Panc1 (cell line): ENCODE measurements at regions not wholly inside any gene's neighbourhood (a gene's known extent, or its start where the extent isn't known, plus 50 kb on each side); places are given as distances from the start of the nearest gene placed in this dataset.

ENCODE experiments used
- ATAC-seq: fragments of 200-7000 bp; cut with Tn5 transposase; 2 replicates; pipeline ENCODE4 v1.9.1; 2020; ENCODE audit warnings: mild to moderate bottlenecking, moderate library complexity
- BruUV-seq: library from RNA; stranded (reverse); fragments of 400-500 nt; replicated peaks from 2 replicates; lab custom pipeline; 2021; lab: Mats Ljungman, UMichigan
- CTCF ChIA-PET: fragments of 300-600 bp; sonication (Branson Sonifier 250); formaldehyde crosslinking; loops from one replicate; lab custom pipeline; 2022; ENCODE audit warnings: antibody characterized with exemption; lab: Charles Lee
- POLR2A ChIA-PET: fragments of 300-600 bp; sonication (Branson Sonifier 250); formaldehyde crosslinking; loops from one replicate; lab custom pipeline; 2022; ENCODE audit warnings: antibody characterized with exemption; lab: Charles Lee
- DNase-seq: peaks from one replicate; pipeline ENCODE4 v3.0.0-alpha.2; 2010; ENCODE audit warnings: low read depth, low spot score
- H3K27ac ChIP-seq: 2 replicates; pipeline ENCODE4 v1.5.1; 2011; ENCODE audit warnings: mild to moderate bottlenecking, low read length, inconsistent platforms
- H3K27me3 ChIP-seq: fragments of 200-500 bp; sonication (Bioruptor generic); 2 replicates; pipeline ENCODE4 v1.6.0; 2014; ENCODE audit warnings: low read length, inconsistent platforms; ENCODE audit not compliant: control insufficient read depth, insufficient read depth
- H3K36me3 ChIP-seq: fragments of 200-500 bp; sonication (Bioruptor generic); 2 replicates; pipeline ENCODE4 v1.5.1; 2014; ENCODE audit warnings: inconsistent platforms, mild to moderate bottlenecking, low read length, moderate library complexity; ENCODE audit not compliant: control insufficient read depth, insufficient read depth
- H3K4me1 ChIP-seq: 2 replicates; pipeline ENCODE4 v1.5.1; 2011; ENCODE audit warnings: inconsistent platforms, mild to moderate bottlenecking, low read length, moderate library complexity; ENCODE audit not compliant: control insufficient read depth, insufficient read depth
- H3K4me3 ChIP-seq, 2 experiments: 2 replicates each; pipeline ENCODE4 v1.5.1; 2011 to 2012; ENCODE audit warnings: low read depth in 2 of 2, low read length in 2 of 2, mild to moderate bottlenecking in 2 of 2, inconsistent platforms in 1 of 2, moderate library complexity in 1 of 2
- H3K9me3 ChIP-seq: fragments of 200-500 bp; sonication (Bioruptor generic); 2 replicates; pipeline ENCODE4 v1.5.1; 2014; ENCODE audit warnings: low read depth, mild to moderate bottlenecking, inconsistent platforms, low read length, moderate library complexity; ENCODE audit not compliant: control insufficient read depth, insufficient read depth
- CTCF ChIP-seq: fragments of 450-650 bp; IDR thresholded peaks from 2 replicates; pipeline ENCODE4 v1.5.1; 2017; ENCODE audit warnings: mild to moderate bottlenecking
- POLR2AphosphoS5 ChIP-seq: IDR thresholded peaks from 2 replicates; pipeline ENCODE4 v1.6.1; 2012; ENCODE audit warnings: mild to moderate bottlenecking, low read depth, low read length, moderate library complexity
- REST ChIP-seq, 2 experiments: IDR thresholded peaks; 2 replicates each; pipeline ENCODE4 v1.6.1; 2011 to 2012; ENCODE audit warnings: low read depth in 2 of 2, control low read depth in 1 of 2, low read length in 1 of 2, mild to moderate bottlenecking in 1 of 2, moderate library complexity in 1 of 2; ENCODE audit not compliant: insufficient read depth in 1 of 2
- SIN3A ChIP-seq: IDR thresholded peaks from 2 replicates; pipeline ENCODE4 v1.6.1; 2012; ENCODE audit warnings: low read depth, mild to moderate bottlenecking, low read length, moderate library complexity, borderline replicate concordance; ENCODE audit not compliant: insufficient read depth
- TCF7L2 ChIP-seq: IDR thresholded peaks from 2 replicates; pipeline ENCODE4 v1.6.1; 2011; ENCODE audit warnings: mild to moderate bottlenecking, low read depth, low read length, inconsistent platforms
- in situ Hi-C: cut with HindIII; loops from 2 replicates; pipeline ENCODE4 v1.10.0; 2016; ENCODE audit warnings: low sequenced_read_pairs, low pct_unique_long_range_greater_than_20kb
- intact Hi-C: fragments of 100-400 bp; cut with micrococcal nuclease; formaldehyde crosslinking; loops from one replicate; pipeline ENCODE4 v1.10.0; 2022; ENCODE audit not compliant: unreplicated experiment

- H3K27ac ChIP-seq: no peak overlapping the region
- DNase-seq: no peak
- ChIA-PET CTCF (no interaction called here), POLR2A (no interaction called here)
- H3K36me3 ChIP-seq: no peaks in the 10 kb centered on the region
- no peaks in the 10 kb centered on the region for H3K27me3 ChIP-seq
- peaks cover 6% of the 10 kb centered on the region; the same call in 1 of the 2 replicates for H3K9me3 ChIP-seq
- intact Hi-C loops: no loop called here
- ATAC-seq: no peak
- H3K4me3 ChIP-seq: no peak overlapping the region
- H3K4me1 ChIP-seq: no peaks in the 10 kb centered on the region
- in situ Hi-C loops: no loop called here
- BruUV-seq: no TSS peak
- TF ChIP-seq TCF7L2: no peak
- no peak for TF ChIP-seq POLR2AphosphoS5
- no peak for TF ChIP-seq CTCF
- TF ChIP-seq REST (IDR thresholded peaks at IDR 0.05; ENCODE audit: insufficient read depth in 1 of 2, low read depth in 2 of 2, low read length in 1 of 2): no peak
- TF ChIP-seq SIN3A: no peak
These were observed 976.8 kb downstream of the TMEM182 start for GRCh38 chr2:103738606-103739005.

DNA sequence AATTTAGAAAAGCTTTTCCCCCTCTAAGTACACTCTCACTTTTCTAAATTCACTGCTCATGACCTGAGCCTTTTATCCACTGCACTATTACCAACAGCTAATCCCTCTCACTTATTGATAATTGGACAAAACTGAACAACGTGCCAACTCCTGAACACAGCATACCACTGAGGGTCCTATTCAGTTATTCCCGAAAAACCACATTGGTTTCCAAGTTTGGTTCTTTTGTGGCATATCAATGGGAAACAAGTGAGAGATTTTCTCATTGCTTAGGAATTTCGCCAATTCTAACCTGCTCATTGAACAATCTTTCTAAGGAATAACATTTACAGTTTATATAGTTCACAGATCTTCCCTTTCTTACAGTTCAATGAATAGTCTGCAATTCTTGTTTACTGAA is 977.4 kb downstream of the TMEM182 start:
- in situ Hi-C loops: no loop called here
- no peaks in the 10 kb centered on the region for H3K36me3 ChIP-seq
- ChIA-PET CTCF (no interaction called here), POLR2A (no interaction called here)
- intact Hi-C loops: no loop called here
- no TSS peak for BruUV-seq
- no peaks in the 10 kb centered on the region for H3K27me3 ChIP-seq
- no peak for DNase-seq
- ATAC-seq: no peak
- H3K4me3 ChIP-seq: no peak overlapping the region
- peaks cover 1% of the 10 kb centered on the region; the same call in 1 of the 2 replicates for H3K9me3 ChIP-seq
- no peaks in the 10 kb centered on the region for H3K4me1 ChIP-seq
- no peak overlapping the region for H3K27ac ChIP-seq
- TF ChIP-seq POLR2AphosphoS5 (no peak), SIN3A (no peak), CTCF (no peak), REST (IDR thresholded peaks at IDR 0.05; ENCODE audit: insufficient read depth in 1 of 2, low read depth in 2 of 2, low read length in 1 of 2) (no peak), TCF7L2 (no peak)
